Small intestine (tissue), 7 donors: ENCODE measurements at regions not wholly inside any gene's neighbourhood (a gene's known extent, or its start where the extent isn't known, plus 50 kb on each side); places are given as distances from the start of the nearest gene placed in this dataset.
A peak's percentile ranks its signal among the peaks of the same experiment; 100 is the strongest.

Experiments
- DNase-seq, 2 donors: peaks; one replicate each; pipeline versions ENCODE4 v3.0.0 to v3.0.0-alpha.2; 2013
- FAIRE-seq: peaks from 2 replicates; lab custom pipeline; 2012; peaks lifted over from hg19 to GRCh38; lab: Jason Lieb, UNC
- H3K27ac ChIP-seq, 3 donors: one replicate each; pipeline ENCODE4 v1.5.1; 2013; ENCODE audit warnings: low read length in 2 of 3, mild to moderate bottlenecking in 2 of 3, control low read depth in 1 of 3, inconsistent platforms in 1 of 3, low read depth in 1 of 3, moderate library complexity in 1 of 3
- H3K27me3 ChIP-seq, 3 donors: one replicate each; pipeline ENCODE4 v1.6.1; 2013; ENCODE audit warnings: low read length in 3 of 3, inconsistent platforms in 1 of 3; ENCODE audit not compliant: control insufficient read depth in 3 of 3, insufficient read depth in 3 of 3
- H3K36me3 ChIP-seq, 3 donors: one replicate each; pipeline ENCODE4 v1.6.1; 2013; ENCODE audit warnings: low read length in 3 of 3, inconsistent platforms in 1 of 3, low read depth in 1 of 3, mild to moderate bottlenecking in 1 of 3, moderate library complexity in 1 of 3; ENCODE audit not compliant: control insufficient read depth in 3 of 3, insufficient read depth in 2 of 3
- H3K4me1 ChIP-seq, 3 donors: one replicate each; pipeline ENCODE4 v1.6.1; 2013; ENCODE audit warnings: low read length in 2 of 3, inconsistent platforms in 1 of 3, low read depth in 1 of 3, mild to moderate bottlenecking in 1 of 3, moderate library complexity in 1 of 3; ENCODE audit not compliant: control insufficient read depth in 3 of 3, insufficient read depth in 2 of 3
- H3K4me3 ChIP-seq, 3 donors: one replicate each; pipeline ENCODE4 v1.5.1; 2013; ENCODE audit warnings: low read length in 3 of 3, control low read depth in 1 of 3, inconsistent platforms in 1 of 3, low read depth in 1 of 3, mild to moderate bottlenecking in 1 of 3, moderate library complexity in 1 of 3
- H3K9me3 ChIP-seq, 2 donors: one replicate each; pipeline ENCODE4 v1.6.1; 2013; ENCODE audit warnings: low read depth in 1 of 2, low read length in 1 of 2; ENCODE audit not compliant: control insufficient read depth in 2 of 2, insufficient read depth in 1 of 2
- WGBS, 3 donors: extraction: QIAGEN DNeasy Blood & Tissue Kit; methylation state at CpG; one replicate each; pipeline ENCODE4 v1.1.7; 2013; 5-methylcytosine and 5-hydroxymethylcytosine counted together
- donor health status: healthy with polysubstance abuse.
- donor health status: control.
- donor health status: control.
- donor health status: Bipolar disorder and iron deficiency.
- donor health status: healthy.

DNA sequence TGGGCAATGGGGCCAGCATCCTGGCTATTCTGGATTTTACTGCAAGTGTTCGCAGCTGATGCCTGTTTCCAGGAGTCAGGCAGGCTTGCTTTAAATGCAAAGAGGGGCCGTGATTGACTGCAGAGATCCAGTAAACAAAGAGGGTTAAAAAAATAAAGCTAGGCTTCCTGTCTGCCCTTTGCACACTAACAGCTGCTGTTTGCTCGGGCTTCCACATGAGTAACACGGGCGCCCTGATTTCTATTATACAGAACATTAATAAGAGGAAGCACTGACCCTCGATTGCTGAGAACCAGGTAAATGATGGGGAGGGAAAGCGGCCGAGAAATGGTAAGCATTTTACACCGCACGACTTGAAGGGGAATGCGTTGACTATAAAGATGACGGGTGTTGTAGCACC is 254.2 kb upstream of the ZNF507 start:
- WGBS, 3 donors, result 16 to 28% (median 17%) methylated on average over 12 of the region's 12 CpGs
- Histone ChIP-seq H3K9me3 (no peaks in the 10 kb centered on the region), H3K4me3 (no peak overlapping the region), H3K4me1 (no peaks in the 10 kb centered on the region), H3K27ac (no peak overlapping the region), H3K36me3 (no peaks in the 10 kb centered on the region), H3K27me3 (no peaks in the 10 kb centered on the region)
- no peak for FAIRE-seq
- DNase-seq, result peak in 1 of 2 donors; percentile 9

DNA sequence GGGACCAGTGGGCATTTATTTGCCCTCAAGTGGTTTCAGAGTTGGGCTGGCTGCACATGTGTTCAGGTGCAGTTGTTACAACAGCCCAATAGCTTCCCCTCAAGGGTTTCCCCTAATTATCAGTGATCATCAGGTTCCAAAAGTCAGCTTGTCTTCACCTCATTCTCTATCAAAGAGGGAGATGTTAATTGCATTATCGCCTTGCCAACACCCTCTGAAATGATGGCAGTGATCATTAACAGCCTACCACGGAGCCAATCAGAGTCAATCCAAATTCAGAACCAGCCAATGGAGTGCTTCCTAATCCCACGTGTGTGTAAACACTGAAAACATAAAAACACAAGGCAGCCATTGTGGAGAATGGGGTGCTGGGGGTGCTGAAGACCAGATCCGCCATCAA is 248.4 kb upstream of the ZNF507 start:
- Histone ChIP-seq H3K27ac (no peak overlapping the region), H3K36me3 (no peaks in the 10 kb centered on the region), H3K4me3 (no peak overlapping the region), H3K9me3 (peaks cover 0 to 7% of the 10 kb centered on the region in 2 donors), H3K4me1 (no peaks in the 10 kb centered on the region), H3K27me3 (no peaks in the 10 kb centered on the region)
- 69 to 77% (median 72%) methylated on average over 4 of the region's 4 CpGs for WGBS, 3 donors
- no peak for FAIRE-seq
- DNase-seq, result no peak

DNA sequence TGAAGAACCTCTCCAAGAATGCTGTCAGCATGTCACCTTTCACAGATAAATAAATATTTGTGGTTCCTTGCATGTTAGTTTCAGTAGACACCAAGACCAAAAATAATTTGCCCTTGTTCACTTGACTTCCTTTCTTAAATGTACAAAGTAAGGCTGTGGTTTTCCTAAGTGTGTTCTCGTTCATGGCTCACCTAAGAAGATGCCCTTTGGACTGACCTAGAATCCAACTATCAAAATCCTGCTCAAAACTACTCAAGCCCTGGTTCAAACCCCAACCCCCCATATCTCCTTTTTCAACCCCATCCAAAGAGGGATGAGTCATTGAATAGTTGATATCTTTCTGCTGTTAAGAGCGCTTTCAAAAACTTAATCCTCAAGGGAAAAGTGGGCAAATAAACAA is 247.8 kb upstream of the ZNF507 start:
- 34 to 48% (median 47%) methylated on average over 2 of the region's 2 CpGs for WGBS, 3 donors
- FAIRE-seq, result no peak

DNA sequence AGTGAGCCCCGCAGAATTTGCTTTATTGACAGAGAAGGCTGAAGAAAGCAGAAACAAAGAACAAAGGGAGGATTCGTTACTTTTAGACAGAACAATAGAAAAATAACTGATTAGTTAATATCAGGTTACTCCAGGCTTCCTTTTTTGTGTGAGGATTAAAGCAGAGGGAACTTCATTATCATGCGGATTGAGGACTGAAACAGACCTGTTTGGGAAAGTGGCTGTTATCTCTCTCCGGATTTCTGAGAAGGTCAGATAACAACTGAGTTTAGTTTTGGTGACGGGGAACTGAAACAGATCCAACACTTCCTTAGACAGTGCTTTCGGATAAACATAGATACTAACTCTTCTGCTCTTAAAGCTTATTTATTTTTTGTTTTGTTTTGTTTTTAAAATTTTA is 246.4 kb upstream of the ZNF507 start:
- Histone ChIP-seq H3K27me3 (no peaks in the 10 kb centered on the region), H3K27ac (no peak overlapping the region), H3K9me3 (peaks cover 0 to 7% of the 10 kb centered on the region in 2 donors), H3K4me1 (peaks cover 0 to under 1% (median 0%) of the 10 kb centered on the region in 3 donors), H3K4me3 (no peak overlapping the region), H3K36me3 (no peaks in the 10 kb centered on the region)
- WGBS, 3 donors, result 21 to 23% (median 22%) methylated on average over 6 of the region's 6 CpGs
- no peak for FAIRE-seq
- DNase-seq, result no peak

More for the DNA sequence above, 247.8 kb upstream of the ZNF507 start:
- Histone ChIP-seq H3K27ac (no peak overlapping the region), H3K36me3 (no peaks in the 10 kb centered on the region), H3K9me3 (peaks cover 0 to 7% of the 10 kb centered on the region in 2 donors), H3K4me3 (no peak overlapping the region), H3K4me1 (no peaks in the 10 kb centered on the region), H3K27me3 (no peaks in the 10 kb centered on the region)
- DNase-seq, result no peak

DNA sequence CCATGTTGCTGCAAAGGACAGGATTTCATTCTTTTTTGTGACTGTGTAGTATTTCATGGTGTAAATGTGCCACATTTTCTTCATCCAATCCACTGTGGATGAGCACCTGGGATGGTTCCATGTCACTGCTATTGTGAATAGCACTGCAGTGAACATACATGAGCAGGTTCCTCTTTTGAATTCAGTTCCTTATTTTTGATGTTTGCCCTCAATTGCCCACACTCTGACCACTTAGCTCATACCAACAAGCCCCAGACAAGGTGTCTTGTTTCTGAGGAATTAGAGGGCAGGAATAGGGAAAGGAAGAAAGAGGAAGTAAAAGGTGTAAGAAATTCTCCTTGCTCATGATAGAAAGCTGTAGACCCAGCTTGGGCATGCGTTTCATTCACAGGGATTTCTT is 244.2 kb upstream of the ZNF507 start:
- Histone ChIP-seq H3K4me3 (no peak overlapping the region), H3K36me3 (no peaks in the 10 kb centered on the region), H3K27ac (no peak overlapping the region), H3K9me3 (peaks cover 0 to 7% of the 10 kb centered on the region in 2 donors), H3K4me1 (peaks cover 0 to 4% (median 0%) of the 10 kb centered on the region in 3 donors), H3K27me3 (peaks cover 0 to 3% (median 0%) of the 10 kb centered on the region in 3 donors)
- WGBS, 3 donors, result 73 to 94% (median 80%) methylated on average over 1 of the region's 1 CpG
- no peak for DNase-seq
- no peak for FAIRE-seq

GRCh38 chr19:32103541-32103940 is 241.9 kb upstream of the ZNF507 start:
- Histone ChIP-seq H3K36me3 (no peaks in the 10 kb centered on the region), H3K4me3 (no peak overlapping the region), H3K27me3 (peaks cover 0 to 3% (median 0%) of the 10 kb centered on the region in 3 donors), H3K27ac (no peak overlapping the region), H3K9me3 (peaks cover 0 to 7% of the 10 kb centered on the region in 2 donors), H3K4me1 (peaks cover 0 to 4% (median 0%) of the 10 kb centered on the region in 3 donors)
- 47 to 74% (median 68%) methylated on average over 11 of the region's 11 CpGs for WGBS, 3 donors
- no peak for DNase-seq
- no peak for FAIRE-seq

DNA sequence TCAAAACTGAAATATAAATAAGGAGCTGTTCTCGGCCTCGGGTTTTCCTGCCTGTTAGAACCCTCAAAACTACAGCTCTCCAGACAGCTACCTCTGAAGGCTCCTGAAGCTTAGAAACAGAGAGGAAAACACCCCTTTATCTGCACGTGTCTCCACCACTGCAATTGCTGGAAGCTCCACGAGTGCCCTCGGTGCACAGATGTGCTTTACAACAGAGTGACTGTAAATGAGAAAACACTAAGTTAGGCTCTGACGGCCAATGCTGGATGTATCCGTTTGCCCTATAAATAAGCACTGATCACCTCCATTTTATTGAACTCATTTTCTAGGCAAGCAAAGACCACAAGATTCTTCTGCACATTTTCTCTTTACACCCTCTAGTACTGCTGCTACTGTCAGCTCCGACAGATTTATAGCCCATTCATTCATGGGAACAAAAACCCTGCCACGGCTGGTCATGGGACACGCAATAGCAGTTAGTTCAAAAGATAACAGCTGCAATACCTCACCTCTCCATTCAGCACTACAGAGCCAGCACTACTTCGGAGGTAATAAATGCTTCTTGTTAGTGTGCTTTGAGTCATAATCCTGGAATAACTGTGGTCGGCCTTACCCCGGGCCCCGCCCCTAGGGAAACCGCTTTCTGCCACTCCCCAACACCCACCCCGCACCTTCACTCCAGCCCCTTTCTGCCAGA is 241.1 kb upstream of the ZNF507 start:
- DNase-seq (peak; percentile 9 to 87), FAIRE-seq (no peak)
- WGBS, 3 donors, result 10 to 17% (median 11%) methylated on average over 16 of the region's 16 CpGs
- peaks cover 0 to 3% (median 0%) of the 10 kb centered on the region in 3 donors for H3K27me3 ChIP-seq
- H3K4me3 ChIP-seq, result no peak overlapping the region
- H3K27ac ChIP-seq, result no peak overlapping the region
- H3K4me1 ChIP-seq, result peaks cover 0 to 4% (median 0%) of the 10 kb centered on the region in 3 donors
- no peaks in the 10 kb centered on the region for H3K36me3 ChIP-seq
- peaks cover 0 to 7% of the 10 kb centered on the region in 2 donors for H3K9me3 ChIP-seq

- H3K36me3 ChIP-seq, result no peaks in the 10 kb centered on the region
- no peak overlapping the region for H3K27ac ChIP-seq
- H3K4me3 ChIP-seq, result no peak overlapping the region
- peaks cover 0 to 4% (median 0%) of the 10 kb centered on the region in 3 donors for H3K4me1 ChIP-seq
- peaks cover 0 to 3% (median 0%) of the 10 kb centered on the region in 3 donors for H3K27me3 ChIP-seq
- H3K9me3 ChIP-seq, result peaks cover 0 to 6% of the 10 kb centered on the region in 2 donors
- DNase-seq (no peak), FAIRE-seq (no peak)
- 31 to 54% (median 36%) methylated on average over 8 of the region's 8 CpGs for WGBS, 3 donors
Observed at GRCh38 chr19:32104850-32105235, 240.6 kb upstream of the ZNF507 start.
